GM12864 (cell line): ENCODE measurements at regions not wholly inside any gene's neighbourhood (a gene's known extent, or its start where the extent isn't known, plus 50 kb on each side); places are given as distances from the start of the nearest gene placed in this dataset.
"Not testable (repeated sequence)": the region's sequence is repeated elsewhere in the genome, so short reads cannot be mapped to it uniquely, and the experiment has no call there.

Experiments
- DNase-seq: peaks from one replicate; pipeline ENCODE4 v3.0.0-alpha.2; 2011; ENCODE audit warnings: low read depth
- H3K4me3 ChIP-seq: 2 replicates; pipeline ENCODE4 v1.5.1; 2011; ENCODE audit warnings: mild to moderate bottlenecking, low read depth, low read length, control low read depth
- CTCF ChIP-seq: IDR thresholded peaks from 2 replicates; pipeline ENCODE4 v1.5.1; 2011; ENCODE audit warnings: low read depth, mild to moderate bottlenecking, moderate library complexity, low read length, control low read depth, inconsistent platforms; ENCODE audit errors: missing control alignments

GRCh38 chr9:26673261-26673660 lies 219.3 kb downstream of the CAAP1 start:
- no peak for TF ChIP-seq CTCF
- DNase-seq: no peak
- H3K4me3 ChIP-seq: no peak overlapping the region

GRCh38 chr9:26669701-26670670 lies 222.6 kb downstream of the CAAP1 start:
- no peak for DNase-seq
- H3K4me3 ChIP-seq: no peak overlapping the region
- no peak for TF ChIP-seq CTCF

DNA sequence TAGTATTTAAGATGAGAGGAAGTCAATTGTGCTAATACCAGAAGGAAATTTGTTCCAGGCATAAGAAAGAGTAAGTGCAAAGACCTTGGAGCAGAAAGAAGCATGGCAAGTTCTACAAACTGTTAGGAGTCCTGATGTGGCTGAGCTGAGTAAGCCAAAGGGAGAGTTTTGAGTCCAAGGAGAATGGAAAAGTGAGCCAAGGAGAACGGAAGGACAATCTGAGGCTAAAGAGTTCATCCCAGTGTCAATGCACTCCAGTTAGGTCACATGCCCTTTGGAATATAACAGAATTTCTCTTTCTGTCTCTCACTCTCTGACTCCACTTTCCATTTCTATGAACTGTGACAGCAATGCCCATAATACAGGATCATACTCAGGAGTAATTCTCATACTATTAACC lies 224.7 kb downstream of the CAAP1 start:
- no peak for DNase-seq
- TF ChIP-seq CTCF: no peak
- H3K4me3 ChIP-seq: no peak overlapping the region

- DNase-seq: no peak
- no peak for TF ChIP-seq CTCF
- no peak overlapping the region for H3K4me3 ChIP-seq
These were observed 226.9 kb downstream of the CAAP1 start for GRCh38 chr9:26665666-26666065.

GRCh38 chr9:26664087-26664773 lies 228.4 kb downstream of the CAAP1 start:
- H3K4me3 ChIP-seq, DNase-seq: not testable (repeated sequence)

DNA sequence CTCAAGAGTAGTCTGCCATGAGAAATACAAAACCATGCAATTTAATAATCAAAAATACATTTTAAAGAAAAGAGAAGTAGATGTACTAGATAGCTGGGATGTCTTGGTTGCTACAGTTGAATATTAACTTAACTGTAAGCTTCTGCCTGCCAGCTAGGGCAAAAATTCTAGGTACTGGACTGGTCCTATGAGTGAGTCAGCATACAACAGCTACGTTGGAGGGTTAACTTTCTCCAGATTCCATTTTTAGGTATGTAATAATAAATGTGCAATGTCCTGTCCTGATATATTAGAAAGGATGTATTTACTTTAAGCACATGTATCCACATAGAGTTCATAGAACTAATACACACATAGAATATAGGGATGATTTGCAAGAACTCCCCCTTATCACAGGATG lies 230.1 kb downstream of the CAAP1 start:
- H3K4me3 ChIP-seq: no peak overlapping the region
- TF ChIP-seq CTCF: no peak
- no peak for DNase-seq

DNA sequence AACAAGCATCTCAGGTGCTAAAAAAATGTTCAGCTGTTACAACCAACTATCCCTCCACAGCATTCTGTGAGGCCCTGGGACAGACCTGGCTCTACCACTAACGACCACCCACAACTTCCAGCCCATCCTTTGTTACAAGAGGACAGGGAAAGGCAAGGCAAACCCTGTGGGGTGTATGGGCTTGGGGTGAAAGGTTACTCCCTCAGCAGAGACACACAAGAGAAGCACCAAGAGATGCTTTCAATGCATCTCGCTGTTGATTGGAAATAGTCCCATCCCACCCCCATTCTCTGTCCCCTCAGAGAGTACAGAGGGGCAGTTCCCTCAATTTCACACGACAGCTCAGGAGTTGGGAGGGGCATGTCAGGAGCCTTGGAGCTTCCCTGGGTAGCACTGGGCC lies 234.1 kb downstream of the CAAP1 start:
- no peak overlapping the region for H3K4me3 ChIP-seq
- no peak for DNase-seq
- TF ChIP-seq CTCF: no peak
